ENCODE measurements at regions not wholly inside any gene's neighbourhood (a gene's known extent, or its start where the extent isn't known, plus 50 kb on each side); places are given as distances from the start of the nearest gene placed in this dataset.
"Not testable (repeated sequence)": the region's sequence is repeated elsewhere in the genome, so short reads cannot be mapped to it uniquely, and the experiment has no call there.

DNA sequence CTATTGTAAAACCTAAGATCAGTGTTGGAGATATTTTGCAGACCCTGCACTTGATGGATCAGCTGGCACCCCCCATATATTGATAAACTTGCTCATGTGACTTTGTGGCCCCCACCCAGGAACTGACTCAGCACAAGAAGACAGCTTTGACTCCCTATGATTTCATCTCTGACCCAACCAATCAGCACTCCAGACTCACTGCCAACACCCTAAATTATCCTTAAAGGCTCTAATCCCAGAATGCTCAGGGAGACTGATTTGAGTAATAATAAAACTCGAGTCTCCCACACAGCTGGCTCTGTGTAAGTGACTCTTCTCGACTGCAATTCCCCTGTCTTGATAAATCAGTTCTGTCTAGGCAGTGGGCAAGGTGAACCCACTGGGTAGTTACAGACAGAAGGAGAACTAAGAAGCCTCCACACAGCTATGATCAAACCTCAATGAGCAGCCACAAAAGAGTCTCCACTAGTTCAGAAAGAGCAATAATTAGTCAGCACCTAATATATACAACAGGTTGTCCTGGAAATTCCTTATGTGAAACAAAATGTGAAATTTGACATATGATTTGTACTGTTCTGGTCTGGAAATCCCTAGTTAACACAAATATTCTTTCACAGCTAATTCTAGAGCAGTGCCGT, 52.2 kb downstream of the ACTL7B start:
- no peak for FAIRE-seq

DNA sequence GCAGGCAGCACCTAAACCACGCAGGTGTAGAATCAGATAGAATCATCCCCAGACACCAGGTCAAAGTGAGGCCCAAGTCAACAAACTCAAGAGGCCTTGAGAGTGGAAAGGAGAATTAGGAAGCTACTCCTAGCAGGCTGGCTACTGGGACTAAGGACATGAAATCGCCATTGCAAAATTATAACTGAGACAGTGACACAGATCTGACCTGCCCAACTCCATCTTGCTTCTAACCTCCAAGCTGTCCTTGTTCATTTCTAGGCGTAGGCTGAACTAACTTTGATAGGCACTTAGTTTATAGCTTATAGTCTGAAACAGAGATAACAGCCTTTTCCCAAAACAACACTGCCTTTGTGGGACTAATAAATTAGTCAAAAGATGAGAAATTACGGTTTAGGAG, 52.8 kb downstream of the ACTL7B start:
- no peak for FAIRE-seq

DNA sequence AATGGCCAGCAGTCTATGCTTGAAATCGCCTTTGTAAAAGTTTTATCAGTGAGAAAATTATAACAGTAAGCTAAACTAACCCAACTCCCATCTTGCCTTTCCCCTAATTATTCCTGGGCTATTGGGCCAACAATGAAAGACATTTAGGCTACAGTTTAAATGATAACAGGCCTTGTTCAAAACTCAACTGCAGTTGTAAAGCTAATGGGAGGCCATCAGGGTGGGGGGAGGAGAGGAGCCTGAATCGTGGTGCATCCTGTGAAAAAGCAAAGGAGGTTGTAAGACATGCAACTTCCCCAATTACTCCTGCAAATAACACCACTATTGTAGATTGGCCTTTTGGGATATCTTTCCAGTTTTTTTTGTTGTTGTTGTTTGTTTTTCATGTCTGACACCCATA, 53.8 kb downstream of the ACTL7B start:
- FAIRE-seq: no peak

DNA sequence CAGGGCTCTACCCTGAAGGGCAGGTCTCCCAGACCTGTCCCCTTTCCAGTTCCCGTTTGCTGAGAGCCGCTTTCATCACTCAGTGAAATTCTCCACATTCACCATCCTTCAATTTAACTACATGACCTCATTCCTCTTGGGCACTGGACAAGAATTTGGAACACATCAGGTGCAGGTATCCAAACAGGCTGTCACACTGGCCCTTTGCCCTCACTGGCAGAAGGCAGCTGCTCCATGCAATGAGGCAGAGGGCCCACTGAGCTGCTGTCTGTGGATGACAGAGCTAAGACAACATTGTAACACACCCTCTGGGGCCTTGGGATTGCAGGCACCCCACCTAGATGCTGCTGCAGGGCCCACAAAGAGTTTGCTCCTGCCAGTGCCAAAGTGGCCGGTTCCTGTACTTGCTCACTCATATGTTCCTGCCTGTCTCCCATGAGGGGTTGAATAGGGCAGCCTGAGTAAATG, 55.1 kb downstream of the ACTL7B start:
- FAIRE-seq: no peak

DNA sequence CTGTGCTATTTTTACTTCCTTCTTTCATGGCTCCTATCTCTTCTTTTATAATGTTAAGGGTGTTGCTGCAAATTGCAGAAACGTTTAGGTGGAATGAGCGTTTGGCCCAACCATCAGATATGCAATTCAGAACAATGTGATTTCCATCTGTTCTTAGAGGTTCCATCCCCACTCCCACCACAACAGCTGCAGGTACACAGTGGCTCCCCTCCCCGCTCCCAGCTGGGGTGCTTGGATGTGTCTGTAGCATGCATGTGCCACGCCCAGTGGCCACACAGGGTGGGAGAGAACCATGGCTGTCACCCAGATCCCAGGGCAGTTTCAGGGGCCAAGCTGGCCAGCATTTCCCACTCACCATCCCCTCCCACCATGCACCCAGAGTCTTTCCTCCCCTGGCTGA, 62.2 kb downstream of the ACTL7B start:
- FAIRE-seq: no peak

DNA sequence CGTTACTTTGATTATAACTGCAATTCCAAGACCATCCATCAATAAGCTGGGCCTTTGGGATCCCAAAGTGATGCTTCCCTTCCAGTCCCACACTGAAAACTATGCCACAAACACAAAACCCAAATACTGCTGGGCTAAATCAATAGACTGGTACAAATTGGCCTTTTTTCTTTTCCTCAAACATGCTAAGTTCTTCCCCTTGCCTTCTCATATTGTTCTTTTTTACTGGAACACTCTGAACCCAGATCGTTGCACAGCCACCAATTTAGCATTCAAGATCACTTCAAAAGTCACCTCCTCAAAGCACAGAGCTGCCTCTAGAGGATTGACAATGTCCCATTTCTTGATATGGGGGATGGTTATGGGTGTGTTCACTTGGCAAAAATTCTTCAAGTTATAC, 66.0 kb downstream of the ACTL7B start:
- FAIRE-seq: no peak

DNA sequence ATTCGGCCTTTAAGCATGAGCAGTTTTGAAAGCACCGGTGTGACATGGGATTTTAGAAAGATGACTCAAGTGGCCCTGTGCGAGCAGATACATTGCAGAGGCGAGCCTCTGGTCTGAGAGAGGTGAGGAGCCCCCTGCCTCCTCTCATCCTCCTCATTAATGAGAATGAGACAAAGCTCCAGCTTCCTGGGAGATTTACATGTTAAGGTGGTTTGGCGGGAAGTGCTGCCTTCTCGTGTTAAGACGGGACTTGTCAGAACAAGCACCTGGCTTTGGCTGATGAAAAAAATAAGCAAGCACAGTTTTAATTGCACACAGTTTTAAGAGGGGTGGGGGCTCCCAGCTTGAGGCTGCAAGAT, 68.1 kb downstream of the ACTL7B start:
- no peak for FAIRE-seq

DNA sequence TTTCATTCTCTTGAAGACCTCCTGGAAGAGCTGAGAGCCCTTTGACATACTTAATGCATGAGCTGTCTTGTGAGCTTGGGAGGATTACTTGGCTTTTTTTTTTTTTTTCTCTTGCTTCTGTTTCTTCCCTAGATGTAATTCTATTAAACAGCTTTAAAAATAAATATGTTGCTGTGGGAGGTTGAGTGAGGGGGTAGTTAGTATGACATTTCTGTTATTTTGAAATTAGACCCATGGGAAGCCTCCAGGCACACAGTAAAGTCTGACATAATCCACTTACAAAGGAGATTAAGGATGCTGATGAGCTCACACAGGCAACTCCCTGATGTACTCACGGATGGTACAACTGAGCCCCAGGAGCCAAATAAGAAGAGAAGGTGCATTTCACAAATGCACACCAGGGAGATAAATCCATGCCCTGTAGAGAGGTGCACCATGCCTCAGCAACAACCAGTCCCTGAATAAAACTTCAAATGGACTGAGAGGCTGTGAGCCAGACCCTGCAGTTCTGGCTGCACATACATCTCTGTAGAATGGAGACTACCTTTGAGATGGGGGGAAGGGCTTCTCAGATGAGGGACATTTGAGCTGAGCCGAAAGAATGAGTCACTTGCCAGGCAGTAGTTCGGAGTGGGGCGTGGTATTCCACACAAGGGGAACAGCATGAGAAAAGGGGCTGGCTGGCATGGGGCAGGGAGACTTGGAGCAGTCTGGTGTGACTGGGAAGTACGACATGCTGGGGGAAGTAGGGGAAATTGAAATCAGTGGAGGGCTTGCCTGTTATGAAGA, 68.7 kb downstream of the ACTL7B start:
- no peak for FAIRE-seq

DNA sequence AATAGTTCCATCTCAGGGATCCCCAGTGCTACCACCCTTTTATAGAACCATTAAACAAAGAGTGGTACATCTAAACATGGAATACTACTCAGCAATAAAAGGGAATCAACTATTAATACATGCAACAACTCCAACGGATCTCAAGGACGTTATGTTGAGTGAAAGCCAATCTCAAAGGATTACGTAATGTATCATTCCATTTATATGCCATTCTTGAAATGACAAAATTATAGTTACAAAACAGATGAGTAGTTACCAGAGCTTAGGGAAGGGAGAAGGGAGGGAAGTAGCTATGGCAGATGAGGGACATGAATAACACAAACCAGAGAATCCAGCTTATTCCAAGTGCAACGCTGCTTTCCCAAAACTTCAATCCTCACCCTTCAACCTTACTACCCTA, 69.5 kb downstream of the ACTL7B start:
- FAIRE-seq: no peak

DNA sequence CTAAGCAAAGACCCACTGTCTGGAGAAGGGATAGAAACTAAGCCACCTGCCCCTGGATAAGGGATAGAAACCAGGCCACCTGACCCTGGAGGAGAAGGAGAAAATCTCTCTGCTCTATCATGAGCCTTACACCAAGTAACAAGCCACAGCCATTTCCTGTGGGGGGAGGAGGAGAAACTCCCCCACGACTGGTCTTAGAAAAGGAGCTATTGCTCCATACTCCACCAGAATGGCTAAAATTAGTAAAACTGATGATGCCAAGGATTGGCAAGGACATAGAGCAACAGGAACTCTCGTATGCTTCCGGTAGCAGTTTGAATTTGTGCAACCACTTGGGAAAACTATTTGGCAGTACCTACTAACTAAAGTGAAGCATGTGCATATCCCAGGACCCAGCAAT, 70.8 kb downstream of the ACTL7B start:
- FAIRE-seq: no peak

DNA sequence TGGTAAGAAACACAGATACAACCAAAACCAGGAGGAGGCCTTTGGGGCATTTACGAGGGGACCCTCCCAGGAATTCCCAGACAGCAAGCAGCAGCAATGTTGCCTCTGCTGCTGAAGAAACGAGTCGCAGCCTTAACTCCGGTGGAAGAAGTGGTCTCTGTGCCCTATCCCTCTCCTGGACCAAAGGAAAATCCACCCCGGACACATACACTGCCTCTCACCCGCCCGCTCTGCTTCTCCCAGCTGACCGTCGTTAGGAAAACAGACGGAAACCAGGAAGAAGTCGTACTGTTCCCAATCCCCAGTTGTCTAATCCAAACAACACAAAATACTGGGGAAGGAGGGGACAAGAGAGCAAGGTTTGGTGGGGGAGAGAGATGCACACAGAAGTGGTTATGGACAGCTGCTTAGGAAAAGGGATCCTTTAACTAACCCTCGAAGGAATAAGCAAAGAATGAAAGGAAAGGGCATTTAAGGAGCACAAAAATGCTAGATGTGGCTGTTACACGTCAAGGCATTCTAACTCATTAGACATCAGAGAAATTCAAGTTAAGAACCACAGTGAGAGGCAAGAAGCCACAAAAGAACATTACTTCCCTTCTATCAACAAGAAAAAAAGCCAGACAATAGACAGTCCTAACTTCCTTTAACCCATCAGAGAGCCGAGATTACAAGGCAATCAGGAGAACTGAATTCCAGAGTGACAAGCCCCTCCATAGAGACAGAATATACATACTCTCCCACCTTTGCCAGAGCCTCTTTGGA, 71.9 kb downstream of the ACTL7B start:
- no peak for FAIRE-seq

DNA sequence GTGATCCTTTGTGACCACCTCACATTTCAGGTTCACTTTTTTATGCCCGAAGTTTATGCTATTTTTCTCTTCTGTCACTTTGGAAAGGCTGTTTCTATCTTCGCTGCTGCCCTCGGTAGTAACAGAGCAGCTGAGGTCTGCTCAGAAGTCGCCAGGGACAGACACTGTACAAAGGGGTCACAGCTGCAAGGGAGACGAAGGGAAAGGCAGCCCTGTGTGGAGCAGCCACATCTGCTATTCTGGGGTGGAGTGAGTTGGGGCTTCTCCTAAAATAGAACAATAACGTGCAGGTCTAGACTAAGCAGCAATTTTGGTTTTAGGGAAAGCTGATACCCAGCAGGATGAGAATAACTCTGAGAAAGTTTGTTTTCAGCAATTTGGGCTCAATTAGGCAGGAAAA, 72.5 kb downstream of the ACTL7B start:
- no peak for FAIRE-seq

DNA sequence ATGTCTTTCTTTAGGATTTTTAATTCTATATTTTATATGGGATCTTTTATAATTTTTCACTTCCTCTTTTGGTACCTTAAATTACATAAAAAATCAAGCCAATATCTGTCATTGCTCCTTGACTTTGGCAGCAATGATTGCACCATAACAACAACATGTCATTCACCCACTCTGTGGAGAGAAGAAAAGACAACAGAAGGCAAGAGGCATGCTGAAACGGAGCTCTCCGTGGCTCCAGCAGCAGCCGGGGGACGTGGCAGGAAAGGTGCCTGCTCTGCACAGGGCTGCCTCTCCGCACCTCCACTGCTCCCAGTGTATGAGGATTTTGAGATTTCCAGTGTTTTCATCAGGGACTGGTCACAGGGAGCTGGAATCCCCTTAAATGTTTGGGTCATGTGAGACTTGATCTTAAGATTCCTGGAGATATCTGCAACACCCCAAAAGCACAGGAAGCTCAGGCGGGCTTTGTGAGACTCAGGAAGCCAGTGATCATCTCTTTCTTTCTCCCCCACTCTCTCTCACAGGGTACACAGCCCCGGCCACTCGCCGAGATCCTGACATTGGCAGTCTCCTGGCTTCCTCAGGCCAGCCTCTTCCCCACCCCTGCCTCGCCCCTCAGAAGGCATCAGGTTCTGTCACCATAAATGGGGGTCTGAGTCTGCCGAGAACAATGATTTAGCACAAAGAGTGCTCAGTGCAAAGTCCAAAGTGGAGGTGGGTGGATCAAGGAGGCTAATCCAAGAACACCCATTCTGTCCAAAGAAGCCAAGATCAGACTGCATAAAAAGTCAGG, 74.6 kb downstream of the ACTL7B start:
- no peak for FAIRE-seq

DNA sequence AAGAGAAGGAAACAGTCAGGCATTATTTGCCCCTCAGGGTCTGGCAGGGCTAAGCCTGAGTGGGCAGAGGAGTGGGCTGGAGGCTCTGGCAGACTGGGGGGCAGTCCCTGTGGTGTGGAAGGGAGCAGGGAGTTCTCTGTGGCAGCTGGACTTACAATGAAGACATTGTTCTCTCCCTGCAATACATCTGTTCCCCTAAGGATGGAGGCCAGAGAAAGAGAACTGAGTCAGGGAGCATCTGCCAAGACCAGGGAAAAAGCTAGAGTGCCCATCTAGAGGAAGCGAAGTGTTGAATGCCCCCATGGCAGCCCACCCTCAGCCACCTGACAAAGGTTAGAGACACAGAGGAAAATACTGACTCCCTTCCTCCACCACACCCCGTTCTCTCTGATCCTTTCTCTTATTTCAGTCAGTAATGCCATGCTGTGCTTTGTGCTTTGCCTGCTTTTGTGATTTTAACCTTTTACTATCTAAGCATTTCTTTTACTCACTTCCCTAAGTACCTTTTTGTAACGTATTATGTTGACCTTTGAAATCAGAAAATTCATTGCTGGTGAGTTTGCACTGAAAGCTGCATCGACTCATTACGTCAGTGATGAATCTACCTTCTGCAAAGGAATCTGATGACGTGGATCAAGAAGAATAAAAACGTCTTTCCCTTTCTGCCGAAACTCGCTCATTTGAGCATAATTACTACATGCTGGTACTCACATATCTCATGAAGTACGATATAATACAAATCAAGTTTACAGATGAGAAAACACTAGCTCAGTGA, 76.0 kb downstream of the ACTL7B start:
- FAIRE-seq: no peak

DNA sequence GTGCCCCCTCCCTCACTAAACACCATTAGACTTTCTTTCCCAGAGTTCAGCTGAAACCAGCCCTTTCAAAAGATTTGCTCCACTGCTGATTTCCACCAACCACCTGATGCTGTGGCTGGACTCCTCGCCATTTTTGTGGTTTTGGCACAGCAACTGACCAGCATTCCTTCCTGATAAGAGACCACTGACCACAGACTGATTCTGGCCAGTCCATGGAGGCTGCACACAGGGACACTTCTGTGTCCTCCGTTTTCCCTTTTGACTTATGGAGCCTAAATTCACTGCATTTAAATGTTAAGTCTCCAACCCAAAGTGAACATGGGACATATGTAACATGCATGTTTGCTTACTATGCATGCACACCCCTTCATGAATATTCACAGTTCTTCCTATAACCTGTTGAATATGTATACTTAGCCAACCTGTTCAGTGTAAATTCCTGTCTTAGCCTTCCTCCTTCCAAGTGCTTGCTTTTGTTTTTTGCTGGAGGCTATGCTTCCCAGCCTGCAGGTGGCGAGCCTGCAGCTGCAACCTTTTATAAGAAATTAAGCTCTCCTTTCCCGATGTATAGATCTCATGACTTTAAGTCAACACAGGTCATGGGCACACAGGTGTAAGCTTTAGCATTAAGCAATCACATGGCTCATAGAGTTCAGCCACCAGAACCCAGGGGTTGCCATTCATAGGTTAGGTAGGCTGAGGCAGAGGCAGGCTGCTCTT, 78.7 kb downstream of the ACTL7B start:
- no peak for FAIRE-seq

DNA sequence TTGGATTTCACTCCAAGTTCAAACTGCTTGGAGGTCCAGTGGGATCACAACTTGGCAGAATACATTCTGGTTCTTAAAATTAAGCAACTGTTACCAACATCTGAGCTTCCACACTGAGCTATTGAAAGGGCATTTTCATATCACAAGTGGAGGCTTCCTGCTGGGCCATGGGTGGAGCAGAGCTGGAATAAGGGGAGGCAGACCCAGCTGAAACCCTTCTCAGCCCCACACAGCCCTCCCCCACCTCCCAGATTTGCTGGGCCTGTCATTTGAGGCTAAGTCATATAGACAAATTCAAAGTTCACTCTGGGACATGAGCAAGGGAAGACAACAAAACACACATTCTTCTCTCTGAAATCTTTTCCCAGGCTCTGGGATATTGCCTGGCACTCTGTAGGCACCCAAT, 79.9 kb downstream of the ACTL7B start:
- no peak for FAIRE-seq

DNA sequence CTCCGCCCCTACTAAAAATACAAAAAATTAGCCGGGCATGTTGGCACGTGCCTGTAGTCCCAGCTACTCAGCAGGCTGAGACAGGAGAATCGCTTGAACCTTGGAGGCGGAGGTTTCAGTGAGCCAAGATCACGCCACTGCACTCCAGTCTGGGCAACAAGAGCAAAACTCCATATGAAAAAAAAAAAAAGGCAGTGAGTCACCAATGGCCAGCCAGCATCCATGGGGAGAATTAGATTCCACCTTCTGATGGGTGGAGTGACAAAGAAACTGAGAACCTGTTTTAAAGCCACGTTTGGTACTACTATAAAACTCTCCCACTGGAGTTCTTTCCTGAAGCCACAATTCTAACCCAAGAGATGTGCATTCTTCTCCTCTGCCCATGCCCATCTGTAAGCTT, 81.7 kb downstream of the ACTL7B start:
- not testable (repeated sequence) for FAIRE-seq

DNA sequence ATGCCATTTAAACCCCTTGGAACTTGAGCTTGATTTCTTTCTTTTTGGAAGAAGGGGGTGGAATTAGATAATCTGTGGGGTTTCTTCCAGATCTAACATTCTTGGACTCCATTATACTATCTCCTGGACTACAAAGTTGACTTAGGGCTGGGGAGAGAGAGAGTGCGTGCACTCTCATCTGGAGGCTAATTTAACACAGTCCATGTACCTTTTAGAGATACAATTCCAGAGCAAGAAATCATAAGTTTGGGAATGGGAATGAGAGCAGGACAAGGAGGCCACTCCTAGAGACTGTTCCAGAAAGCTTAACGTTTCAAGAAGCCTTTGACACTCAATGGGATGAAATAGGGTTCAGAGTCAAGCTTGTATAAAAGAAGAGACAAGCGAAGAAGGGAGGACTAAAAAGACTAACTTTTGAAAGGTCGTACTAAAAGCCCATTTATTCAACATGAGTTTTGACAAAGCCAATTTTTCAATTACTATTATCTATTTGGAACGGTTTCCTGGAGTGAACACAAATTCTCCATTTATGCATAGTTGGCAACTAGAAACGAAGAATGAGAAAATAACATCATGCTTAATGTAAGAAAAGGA, 83.4 kb downstream of the ACTL7B start:
- FAIRE-seq: no peak

DNA sequence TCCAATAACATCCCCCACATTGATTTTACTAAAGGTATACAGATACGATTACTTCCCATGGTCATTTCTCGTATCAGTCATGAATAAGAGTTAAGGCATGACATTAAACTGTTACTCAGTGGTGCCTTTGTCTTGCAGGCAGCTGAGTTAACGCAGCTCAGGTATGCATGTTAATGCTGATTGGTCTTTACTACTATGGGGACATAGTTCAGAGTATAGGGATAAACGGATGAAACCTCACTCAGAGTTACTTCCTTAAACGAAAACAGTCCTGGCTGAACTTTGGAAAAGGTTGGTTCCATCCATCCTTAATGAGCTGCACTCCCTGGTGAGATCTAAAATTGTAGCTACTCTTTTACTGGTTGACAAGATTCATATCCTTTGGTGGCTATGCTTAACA, 87.0 kb downstream of the ACTL7B start:
- FAIRE-seq: no peak

DNA sequence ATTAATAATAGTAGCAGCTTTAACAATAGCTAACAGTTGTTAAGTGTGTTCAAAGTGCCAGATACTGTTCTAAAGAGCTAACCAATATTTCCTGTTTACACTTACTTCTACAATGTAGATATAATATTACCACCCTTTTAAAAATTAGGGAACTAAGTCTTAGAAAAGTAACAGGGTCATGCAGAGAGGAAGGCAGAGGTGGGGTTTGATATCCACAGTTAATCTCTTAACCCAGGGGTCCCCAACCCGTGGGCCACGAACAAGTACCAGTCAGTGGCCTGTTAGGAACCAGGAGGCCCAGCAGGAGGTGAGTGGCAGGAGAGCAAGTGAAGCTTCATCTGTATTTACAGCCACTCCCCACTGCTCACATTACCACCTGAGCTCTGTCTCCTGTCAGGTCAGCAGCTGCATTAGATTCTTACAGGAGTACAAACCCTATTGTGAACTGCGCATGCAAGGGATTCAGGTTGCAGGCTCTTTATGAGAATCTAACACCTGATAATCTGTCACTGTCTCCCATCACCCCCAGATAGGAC, 89.1 kb downstream of the ACTL7B start:
- no peak for FAIRE-seq

DNA sequence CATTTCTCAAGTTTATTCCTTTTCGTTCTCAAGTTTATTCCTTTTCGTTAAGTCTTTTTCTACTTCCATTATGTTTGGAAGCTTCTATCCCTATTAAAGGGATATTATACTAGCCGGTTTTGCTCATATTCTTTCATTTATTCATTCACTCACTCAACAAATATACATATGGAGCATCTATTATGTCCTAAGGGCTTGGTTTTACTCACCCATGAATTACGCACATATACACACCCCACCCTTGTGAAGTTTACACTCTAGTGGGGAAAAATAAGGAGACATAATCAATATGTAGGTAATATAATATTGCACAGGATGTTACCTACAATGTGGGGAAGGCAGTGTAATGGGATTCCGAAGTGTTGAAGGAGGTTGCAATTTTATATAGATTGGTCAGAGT, 90.5 kb downstream of the ACTL7B start:
- FAIRE-seq: no peak

Measured in G401.6 (cell line).